ENCODE measurements at regions not wholly inside any gene's neighbourhood (a gene's known extent, or its start where the extent isn't known, plus 50 kb on each side); places are given as distances from the start of the nearest gene placed in this dataset.

GRCh38 chr11:76276781-76277155 is 70.5 kb upstream of the WNT11 start:
- H3K4me3 ChIP-seq (ENCODE audit: low read depth, low read length): no peak overlapping the region
- TF ChIP-seq CTCF (IDR thresholded peaks at IDR 0.05; ENCODE audit: borderline replicate concordance, insufficient read depth, low read depth, low read length): no peak

GRCh38 chr11:76276046-76276780 is 69.9 kb upstream of the WNT11 start:
- TF ChIP-seq CTCF (IDR thresholded peaks at IDR 0.05; ENCODE audit: borderline replicate concordance, insufficient read depth, low read depth, low read length): no peak
- H3K4me3 ChIP-seq (ENCODE audit: low read depth, low read length): no peak overlapping the region

- no peak for TF ChIP-seq CTCF (IDR thresholded peaks at IDR 0.05; ENCODE audit: borderline replicate concordance, insufficient read depth, low read depth, low read length)
Observed at GRCh38 chr11:76275446-76275845, 69.1 kb upstream of the WNT11 start.

GRCh38 chr11:76271068-76271467 is 64.8 kb upstream of the WNT11 start:
- no peak overlapping the region for H3K4me3 ChIP-seq (ENCODE audit: low read depth, low read length)
- TF ChIP-seq CTCF (IDR thresholded peaks at IDR 0.05; ENCODE audit: borderline replicate concordance, insufficient read depth, low read depth, low read length): no peak

More at GRCh38 chr11:76275446-76275845, 69.1 kb upstream of the WNT11 start:
- H3K4me3 ChIP-seq (ENCODE audit: low read depth, low read length): no peak overlapping the region

GRCh38 chr11:76270389-76270788 is 64.1 kb upstream of the WNT11 start:
- H3K4me3 ChIP-seq (ENCODE audit: low read depth, low read length): no peak overlapping the region
- TF ChIP-seq CTCF (IDR thresholded peaks at IDR 0.05; ENCODE audit: borderline replicate concordance, insufficient read depth, low read depth, low read length): no peak

GRCh38 chr11:76269661-76270261 is 63.5 kb upstream of the WNT11 start:
- no peak for TF ChIP-seq CTCF (IDR thresholded peaks at IDR 0.05; ENCODE audit: borderline replicate concordance, insufficient read depth, low read depth, low read length)
- H3K4me3 ChIP-seq (ENCODE audit: low read depth, low read length): no peak overlapping the region

- TF ChIP-seq CTCF (IDR thresholded peaks at IDR 0.05; ENCODE audit: borderline replicate concordance, insufficient read depth, low read depth, low read length): no peak
- H3K4me3 ChIP-seq (ENCODE audit: low read depth, low read length): no peak overlapping the region
Observed at GRCh38 chr11:76269247-76269646, 62.9 kb upstream of the WNT11 start.

Measured in GM12875 (cell line).